ENCODE measurements at regions not wholly inside any gene's neighbourhood (a gene's known extent, or its start where the extent isn't known, plus 50 kb on each side); places are given as distances from the start of the nearest gene placed in this dataset.

GRCh38 chr1:216960716-216961115 lies 237.5 kb upstream of the ESRRG start:
- no peak for TF ChIP-seq CTCF (IDR thresholded peaks at IDR 0.05)
- TF ChIP-seq POLR2A (IDR thresholded peaks at IDR 0.05) = no peak
